H9 (cell line): ENCODE measurements at regions not wholly inside any gene's neighbourhood (a gene's known extent, or its start where the extent isn't known, plus 50 kb on each side); places are given as distances from the start of the nearest gene placed in this dataset.

ENCODE experiments used
- DNase-seq: peaks from one replicate; pipeline ENCODE4 v3.0.0-alpha.2; 2017
- H2AFZ ChIP-seq: one replicate; pipeline ENCODE4 v1.6.1; 2013; ENCODE audit warnings: mild to moderate bottlenecking, low read length, control low read depth, moderate library complexity
- H2AK5ac ChIP-seq: 2 replicates; pipeline ENCODE4 v1.6.1; 2013; ENCODE audit warnings: low read length, control low read depth, mixed read lengths; ENCODE audit not compliant: insufficient read length
- H2BK120ac ChIP-seq: one replicate; pipeline ENCODE4 v1.6.1; 2013; ENCODE audit warnings: low read depth, mild to moderate bottlenecking, low read length, control low read depth, inconsistent platforms; ENCODE audit not compliant: poor library complexity, severe bottlenecking
- H2BK12ac ChIP-seq: 2 replicates; pipeline ENCODE4 v1.6.1; 2013; ENCODE audit warnings: low read length, control low read depth, mixed read lengths, low read depth; ENCODE audit not compliant: insufficient read length
- H2BK15ac ChIP-seq: 2 replicates; pipeline ENCODE4 v1.6.1; 2013; ENCODE audit warnings: low read depth, low read length, control low read depth
- H2BK20ac ChIP-seq: one replicate; pipeline ENCODE4 v1.6.1; 2013; ENCODE audit warnings: low read depth, mild to moderate bottlenecking, low read length, control low read depth, inconsistent platforms; ENCODE audit not compliant: poor library complexity, severe bottlenecking
- H2BK5ac ChIP-seq: 2 replicates; pipeline ENCODE4 v1.6.1; 2013; ENCODE audit warnings: low read length, control low read depth, mixed read lengths; ENCODE audit not compliant: insufficient read length
- H3K14ac ChIP-seq: 2 replicates; pipeline ENCODE4 v1.6.1; 2013; ENCODE audit warnings: low read length, control low read depth; ENCODE audit not compliant: insufficient read depth
- H3K18ac ChIP-seq: 2 replicates; pipeline ENCODE4 v1.6.1; 2013; ENCODE audit warnings: low read depth, mild to moderate bottlenecking, mixed read lengths, low read length, control low read depth; ENCODE audit not compliant: insufficient read length
- H3K23ac ChIP-seq: 2 replicates; pipeline ENCODE4 v1.6.1; 2013; ENCODE audit warnings: low read length, control low read depth, mixed read lengths, low read depth; ENCODE audit not compliant: insufficient read length
- H3K23me2 ChIP-seq: 2 replicates; pipeline ENCODE4 v1.6.1; 2013; ENCODE audit warnings: low read depth, mild to moderate bottlenecking, mixed read lengths, low read length, control low read depth; ENCODE audit not compliant: insufficient read length, poor library complexity, severe bottlenecking
- H3K27ac ChIP-seq: 2 replicates; pipeline ENCODE4 v1.5.1; 2013; ENCODE audit warnings: low read length, control low read depth, mixed read lengths, low read depth; ENCODE audit not compliant: insufficient read length
- H3K27me3 ChIP-seq: 2 replicates; pipeline ENCODE4 v1.6.1; 2013; ENCODE audit warnings: low read length, control low read depth, inconsistent platforms; ENCODE audit not compliant: insufficient read depth
- H3K4ac ChIP-seq: 2 replicates; pipeline ENCODE4 v1.6.1; 2013; ENCODE audit warnings: low read depth, mild to moderate bottlenecking, control low read depth, inconsistent platforms, low read length, moderate library complexity
- H3K4me1 ChIP-seq: 2 replicates; pipeline ENCODE4 v1.6.1; 2013; ENCODE audit warnings: low read length, control low read depth, inconsistent platforms; ENCODE audit not compliant: insufficient read depth
- H3K4me2 ChIP-seq: 2 replicates; pipeline ENCODE4 v1.6.1; 2013; ENCODE audit warnings: low read length, control low read depth, mixed read lengths; ENCODE audit not compliant: insufficient read length, insufficient read depth
- H3K56ac ChIP-seq: 2 replicates; pipeline ENCODE4 v1.6.1; 2013; ENCODE audit warnings: low read depth, mild to moderate bottlenecking, mixed read lengths, low read length, control low read depth; ENCODE audit not compliant: insufficient read length
- H3K79me1 ChIP-seq: 2 replicates; pipeline ENCODE4 v1.6.1; 2013; ENCODE audit warnings: low read depth, mild to moderate bottlenecking, moderate library complexity, low read length, control low read depth, inconsistent platforms; ENCODE audit not compliant: insufficient read depth, poor library complexity, severe bottlenecking
- H3K79me2 ChIP-seq: 2 replicates; pipeline ENCODE4 v1.6.1; 2013; ENCODE audit warnings: low read length, control low read depth, inconsistent platforms; ENCODE audit not compliant: insufficient read depth
- H3K9ac ChIP-seq: 2 replicates; pipeline ENCODE4 v1.6.1; 2013; ENCODE audit warnings: low read length, control low read depth, mixed read lengths; ENCODE audit not compliant: insufficient read length; ENCODE audit errors: extremely low read depth
- H3K9me3 ChIP-seq: one replicate; pipeline ENCODE4 v1.6.1; 2013; ENCODE audit warnings: low read depth, low read length, inconsistent platforms; ENCODE audit not compliant: control insufficient read depth
- H3T11ph ChIP-seq: one replicate; pipeline ENCODE4 v1.6.1; 2013; ENCODE audit warnings: mild to moderate bottlenecking, low read length, control low read depth, inconsistent platforms
- H4K20me1 ChIP-seq: one replicate; pipeline ENCODE4 v1.6.1; 2013; ENCODE audit not compliant: control insufficient read depth, insufficient read length, insufficient read depth
- H4K5ac ChIP-seq: 2 replicates; pipeline ENCODE4 v1.6.1; 2013; ENCODE audit warnings: low read depth, mild to moderate bottlenecking, mixed read lengths, low read length, control low read depth; ENCODE audit not compliant: insufficient read length
- H4K8ac ChIP-seq: replicated peaks from 2 replicates; pipeline ENCODE4 v1.6.1; 2013; ENCODE audit warnings: low read length, control low read depth, mixed read lengths, low read depth; ENCODE audit not compliant: insufficient read length
- H4K91ac ChIP-seq: 2 replicates; pipeline ENCODE4 v1.6.1; 2013; ENCODE audit warnings: low read depth, mild to moderate bottlenecking, moderate library complexity, mixed read lengths, low read length, control low read depth; ENCODE audit not compliant: insufficient read length
- H3K27ac Mint-ChIP-seq, 3 experiments: 2 replicates in 2 of 3; 3 replicates in 1 of 3; pipeline ENCODE4 v1.8.0; 2020 to 2021; ENCODE audit warnings: mixed read lengths in 3 of 3, mild to moderate bottlenecking in 1 of 3, moderate library complexity in 1 of 3
- H3K27me3 Mint-ChIP-seq: 2 replicates; pipeline ENCODE4 v1.8.0; 2021; ENCODE audit warnings: low read depth, mild to moderate bottlenecking, moderate library complexity, mixed read lengths
- H3K36me3 Mint-ChIP-seq, 3 experiments: 2 replicates in 2 of 3; 3 replicates in 1 of 3; pipeline ENCODE4 v1.8.0; 2020 to 2021; ENCODE audit warnings: low read depth in 3 of 3, mixed read lengths in 3 of 3; ENCODE audit not compliant: insufficient read depth in 1 of 3
- H3K4me1 Mint-ChIP-seq, 2 experiments: 2 replicates each; pipeline ENCODE4 v1.8.0; 2020; ENCODE audit warnings: mixed read lengths in 2 of 2
- H3K4me3 Mint-ChIP-seq, 2 experiments: 2 replicates in 1 of 2; 3 replicates in 1 of 2; pipeline ENCODE4 v1.8.0; 2020 to 2021; ENCODE audit warnings: mild to moderate bottlenecking in 2 of 2, mixed read lengths in 2 of 2, moderate library complexity in 1 of 2
- H3K9me3 Mint-ChIP-seq, 2 experiments: 2 replicates in 1 of 2; 3 replicates in 1 of 2; pipeline ENCODE4 v1.8.0; 2020; ENCODE audit warnings: mild to moderate bottlenecking in 2 of 2, mixed read lengths in 2 of 2, moderate library complexity in 1 of 2
- TF ChIP-seq, protein P1 (sequence below): fragments of 200-600 bp; sonication (generic); conservative IDR thresholded peaks from 3 replicates; pipeline ENCODE4 v1.8.0; 2021; ENCODE audit warnings: antibody characterized with exemption, mild to moderate bottlenecking

DNA sequence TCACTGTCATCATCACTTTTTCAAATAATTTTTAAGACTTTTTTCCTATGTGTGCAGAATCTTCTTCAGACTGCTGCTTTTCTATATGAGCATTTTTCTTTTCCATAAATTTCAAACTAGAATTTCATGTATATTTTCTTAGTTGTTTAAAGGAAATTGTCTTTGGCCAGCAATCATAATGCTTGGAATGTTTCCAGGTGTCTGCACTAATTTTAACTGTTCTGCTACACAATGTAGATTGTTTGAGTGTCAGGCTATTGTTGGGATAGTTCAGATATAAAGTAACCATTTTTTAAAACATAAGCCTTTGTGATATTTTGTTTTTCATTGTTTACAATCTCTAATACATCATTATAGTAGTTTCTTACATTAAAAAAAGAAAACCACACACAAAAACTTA is 1418.5 kb downstream of the EFNB2 start:
- H3K9ac ChIP-seq, result no peak overlapping the region
- Mint-ChIP-seq H3K4me1 (no peaks in the 10 kb centered on the region), H3K27me3 (no peaks in the 10 kb centered on the region; the same call in none of the 2 replicates), H3K4me3 (no peak overlapping the region), H3K27ac (no peak overlapping the region), H3K36me3 (peaks cover 0 to 17% (median 5%) of the 10 kb centered on the region in 3 experiments; a peak in 4 of 7 replicates), H3K9me3 (peaks cover 5 to 7% of the 10 kb centered on the region in 2 experiments; a peak in 4 of 5 replicates)
- no peak for DNase-seq
- H2AFZ ChIP-seq, result no peak overlapping the region
- no peak overlapping the region for H3K14ac ChIP-seq
- no peaks in the 10 kb centered on the region for H3K79me1 ChIP-seq
- H2BK12ac ChIP-seq, result no peak overlapping the region
- H4K5ac ChIP-seq, result no peak overlapping the region
- H3K4me2 ChIP-seq, result no peak overlapping the region
- H3K56ac ChIP-seq, result no peak overlapping the region
- TF ChIP-seq, protein P1, sequence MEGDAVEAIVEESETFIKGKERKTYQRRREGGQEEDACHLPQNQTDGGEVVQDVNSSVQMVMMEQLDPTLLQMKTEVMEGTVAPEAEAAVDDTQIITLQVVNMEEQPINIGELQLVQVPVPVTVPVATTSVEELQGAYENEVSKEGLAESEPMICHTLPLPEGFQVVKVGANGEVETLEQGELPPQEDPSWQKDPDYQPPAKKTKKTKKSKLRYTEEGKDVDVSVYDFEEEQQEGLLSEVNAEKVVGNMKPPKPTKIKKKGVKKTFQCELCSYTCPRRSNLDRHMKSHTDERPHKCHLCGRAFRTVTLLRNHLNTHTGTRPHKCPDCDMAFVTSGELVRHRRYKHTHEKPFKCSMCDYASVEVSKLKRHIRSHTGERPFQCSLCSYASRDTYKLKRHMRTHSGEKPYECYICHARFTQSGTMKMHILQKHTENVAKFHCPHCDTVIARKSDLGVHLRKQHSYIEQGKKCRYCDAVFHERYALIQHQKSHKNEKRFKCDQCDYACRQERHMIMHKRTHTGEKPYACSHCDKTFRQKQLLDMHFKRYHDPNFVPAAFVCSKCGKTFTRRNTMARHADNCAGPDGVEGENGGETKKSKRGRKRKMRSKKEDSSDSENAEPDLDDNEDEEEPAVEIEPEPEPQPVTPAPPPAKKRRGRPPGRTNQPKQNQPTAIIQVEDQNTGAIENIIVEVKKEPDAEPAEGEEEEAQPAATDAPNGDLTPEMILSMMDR, result no peak
- H2BK20ac ChIP-seq, result no peak overlapping the region
- no peaks in the 10 kb centered on the region for H3K27me3 ChIP-seq
- H3K4ac ChIP-seq, result no peak overlapping the region
- H3K79me2 ChIP-seq, result no peaks in the 10 kb centered on the region
- no peaks in the 10 kb centered on the region for H3K23me2 ChIP-seq
- no peak overlapping the region for H2BK5ac ChIP-seq
- H3T11ph ChIP-seq, result no peak overlapping the region
- H3K23ac ChIP-seq, result no peak overlapping the region
- H3K4me1 ChIP-seq, result no peaks in the 10 kb centered on the region
- no peak overlapping the region for H2AK5ac ChIP-seq
- H3K9me3 ChIP-seq, result no peaks in the 10 kb centered on the region
- no peak overlapping the region for H4K8ac ChIP-seq
- no peaks in the 10 kb centered on the region for H4K20me1 ChIP-seq
- no peak overlapping the region for H3K18ac ChIP-seq
- no peak overlapping the region for H2BK120ac ChIP-seq
- no peak overlapping the region for H4K91ac ChIP-seq
- H2BK15ac ChIP-seq, result no peak overlapping the region
- H3K27ac ChIP-seq, result no peak overlapping the region
